Trophoblast cell (in vitro differentiated cells and primary cell): ENCODE measurements at regions not wholly inside any gene's neighbourhood (a gene's known extent, or its start where the extent isn't known, plus 50 kb on each side); places are given as distances from the start of the nearest gene placed in this dataset.

Source experiments
- DNase-seq, 2 donors: peaks; one replicate each; pipeline ENCODE4 v3.0.0-alpha.2; 2016
- H2AFZ ChIP-seq: 2 replicates; pipeline ENCODE4 v1.6.1; 2013; ENCODE audit warnings: low read length, moderate library complexity, mild to moderate bottlenecking; ENCODE audit not compliant: insufficient read depth, poor library complexity
- H2AK5ac ChIP-seq: 2 replicates; pipeline ENCODE4 v1.6.1; 2013; ENCODE audit warnings: mild to moderate bottlenecking, low read length
- H2BK120ac ChIP-seq: 2 replicates; pipeline ENCODE4 v1.6.1; 2013; ENCODE audit warnings: low read length, mild to moderate bottlenecking, moderate library complexity; ENCODE audit not compliant: insufficient read depth, poor library complexity
- H2BK12ac ChIP-seq: 2 replicates; pipeline ENCODE4 v1.6.1; 2013; ENCODE audit warnings: mild to moderate bottlenecking, low read length, moderate library complexity
- H2BK5ac ChIP-seq: 2 replicates; pipeline ENCODE4 v1.6.1; 2013; ENCODE audit warnings: low read length, low read depth, moderate library complexity, mild to moderate bottlenecking; ENCODE audit not compliant: poor library complexity
- H3K14ac ChIP-seq: 2 replicates; pipeline ENCODE4 v1.6.1; 2013; ENCODE audit warnings: mild to moderate bottlenecking, low read length
- H3K18ac ChIP-seq: 2 replicates; pipeline ENCODE4 v1.6.1; 2013; ENCODE audit warnings: mild to moderate bottlenecking, low read length
- H3K23ac ChIP-seq: 2 replicates; pipeline ENCODE4 v1.6.1; 2013; ENCODE audit warnings: low read length
- H3K27ac ChIP-seq: 2 replicates; pipeline ENCODE4 v1.5.1; 2013; ENCODE audit warnings: low read depth, mild to moderate bottlenecking, inconsistent platforms, low read length, moderate library complexity
- H3K27me3 ChIP-seq: 2 replicates; pipeline ENCODE4 v1.6.1; 2013; ENCODE audit warnings: inconsistent platforms, mild to moderate bottlenecking, low read length, moderate library complexity; ENCODE audit not compliant: insufficient read depth
- H3K36me3 ChIP-seq, 2 experiments: 1 replicate in 1 of 2; 2 replicates in 1 of 2; pipeline ENCODE4 v1.6.1; 2013; ENCODE audit warnings: low read length in 2 of 2, mild to moderate bottlenecking in 2 of 2, moderate library complexity in 1 of 2; ENCODE audit not compliant: insufficient read depth in 2 of 2, control insufficient read depth in 1 of 2
- H3K4ac ChIP-seq: 2 replicates; pipeline ENCODE4 v1.6.1; 2013; ENCODE audit warnings: low read depth, mild to moderate bottlenecking, low read length, moderate library complexity
- H3K4me1 ChIP-seq, 2 experiments: 1 replicate in 1 of 2; 2 replicates in 1 of 2; pipeline ENCODE4 v1.6.1; 2013; ENCODE audit warnings: low read length in 2 of 2, mild to moderate bottlenecking in 2 of 2, moderate library complexity in 1 of 2; ENCODE audit not compliant: insufficient read depth in 2 of 2, control insufficient read depth in 1 of 2
- H3K4me2 ChIP-seq: 2 replicates; pipeline ENCODE4 v1.6.1; 2013; ENCODE audit warnings: inconsistent platforms, mild to moderate bottlenecking, low read length, moderate library complexity
- H3K4me3 ChIP-seq: 2 replicates; pipeline ENCODE4 v1.5.1; 2013; ENCODE audit warnings: mild to moderate bottlenecking, low read depth, low read length, inconsistent platforms
- H3K79me1 ChIP-seq: one replicate; pipeline ENCODE4 v1.6.1; 2013; ENCODE audit warnings: low read length
- H3K79me2 ChIP-seq: 2 replicates; pipeline ENCODE4 v1.6.1; 2013; ENCODE audit warnings: low read length, mild to moderate bottlenecking; ENCODE audit not compliant: control insufficient read depth, insufficient read depth, poor library complexity
- H3K9ac ChIP-seq: 2 replicates; pipeline ENCODE4 v1.6.1; 2013; ENCODE audit warnings: mild to moderate bottlenecking, low read length
- H3K9me3 ChIP-seq: 2 replicates; pipeline ENCODE4 v1.6.1; 2013; ENCODE audit warnings: low read depth, mild to moderate bottlenecking, control low read depth, inconsistent platforms, low read length; ENCODE audit not compliant: insufficient read depth
- H4K12ac ChIP-seq: 2 replicates; pipeline ENCODE4 v1.6.1; 2013; ENCODE audit warnings: low read depth, mild to moderate bottlenecking, low read length, moderate library complexity
- H4K8ac ChIP-seq: 2 replicates; pipeline ENCODE4 v1.6.1; 2013; ENCODE audit warnings: low read depth, mild to moderate bottlenecking, low read length, moderate library complexity
- H4K91ac ChIP-seq: one replicate; pipeline ENCODE4 v1.6.1; 2013; ENCODE audit warnings: low read depth, mild to moderate bottlenecking, low read length, moderate library complexity
- WGBS: extraction: QIAGEN DNeasy Blood & Tissue Kit; methylation state at CpG from one replicate; pipeline ENCODE4 v1.1.7; 2013; ENCODE audit warnings: missing lambda C conversion rate; ENCODE audit not compliant: insufficient read length, insufficient coverage; ENCODE audit errors: extremely low coverage; 5-methylcytosine and 5-hydroxymethylcytosine counted together

DNA sequence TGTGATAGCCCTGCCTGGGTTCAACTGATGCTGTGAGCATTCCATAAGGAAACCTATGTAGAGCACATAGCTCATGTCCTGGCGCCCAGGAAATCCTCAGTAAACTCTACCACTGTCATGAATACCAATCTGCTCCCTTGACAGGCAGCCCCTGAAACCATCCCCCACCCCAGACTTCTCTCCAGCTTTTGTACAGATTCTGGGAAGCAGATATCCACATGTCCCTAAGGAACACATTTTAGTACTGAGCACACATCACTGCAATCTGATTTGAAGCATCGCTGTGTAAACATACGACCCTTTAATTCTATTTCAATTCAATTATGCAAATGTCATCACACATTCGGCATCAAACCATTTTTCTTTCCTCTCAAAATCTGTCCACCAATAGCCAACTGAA, 89.5 kb upstream of the FSTL4 start:
- Histone ChIP-seq H2AFZ (no peak overlapping the region), H3K14ac (no peak overlapping the region), H2BK5ac (no peak overlapping the region), H3K23ac (no peak overlapping the region), H2BK12ac (no peak overlapping the region), H4K12ac (no peak overlapping the region), H3K79me2 (peaks cover 1% of the 10 kb centered on the region), H2AK5ac (no peak overlapping the region), H3K4me3 (no peak overlapping the region), H3K9ac (no peak overlapping the region), H3K4ac (no peak overlapping the region), H3K27ac (no peak overlapping the region), H4K8ac (no peak overlapping the region), H3K36me3 (no peaks in the 10 kb centered on the region), H4K91ac (no peak overlapping the region), H3K4me2 (no peak overlapping the region), H2BK120ac (no peak overlapping the region), H3K18ac (no peak overlapping the region), H3K27me3 (no peaks in the 10 kb centered on the region), H3K9me3 (peaks cover 3% of the 10 kb centered on the region), H3K79me1 (no peaks in the 10 kb centered on the region), H3K4me1 (no peaks in the 10 kb centered on the region)
- WGBS, result 100% methylated on average over 1 of the region's 4 CpGs
- DNase-seq, result no peak

DNA sequence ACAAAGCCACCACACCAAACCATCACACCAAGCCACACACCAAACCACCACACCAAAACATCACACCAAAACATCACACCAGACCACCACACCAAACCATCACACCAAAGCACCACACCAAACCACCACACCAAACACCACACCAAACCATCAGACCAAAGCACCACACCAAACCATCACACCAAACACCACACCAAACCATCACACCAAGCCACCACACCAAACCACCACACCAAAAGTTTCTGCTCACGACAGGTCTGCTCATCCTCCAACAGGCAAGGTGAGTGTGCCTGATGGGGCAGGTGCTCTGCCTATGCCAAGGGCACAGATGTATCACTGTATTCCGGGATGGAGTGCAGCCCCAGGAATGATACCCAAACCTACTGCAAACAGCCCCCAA, 87.9 kb upstream of the FSTL4 start:
- H3K79me1 ChIP-seq, result no peaks in the 10 kb centered on the region
- H4K12ac ChIP-seq, result no peak overlapping the region
- DNase-seq, result no peak
- H3K14ac ChIP-seq, result no peak overlapping the region
- H4K91ac ChIP-seq, result no peak overlapping the region
- H4K8ac ChIP-seq, result no peak overlapping the region
- H3K9ac ChIP-seq, result no peak overlapping the region
- H2AFZ ChIP-seq, result no peak overlapping the region
- H2BK12ac ChIP-seq, result no peak overlapping the region
- H3K4me1 ChIP-seq, result no peaks in the 10 kb centered on the region
- H3K18ac ChIP-seq, result no peak overlapping the region
- H2BK5ac ChIP-seq, result no peak overlapping the region
- H3K27me3 ChIP-seq, result no peaks in the 10 kb centered on the region
- H3K27ac ChIP-seq, result no peak overlapping the region
- H3K4ac ChIP-seq, result no peak overlapping the region
- no peak overlapping the region for H3K4me2 ChIP-seq
- no peak overlapping the region for H2AK5ac ChIP-seq
- peaks cover 3% of the 10 kb centered on the region for H3K9me3 ChIP-seq
- H3K4me3 ChIP-seq, result peak overlapping the region; percentile 5
- WGBS, result no CpG with 5 or more reads among the region's 2 CpGs
- peaks cover 1% of the 10 kb centered on the region for H3K79me2 ChIP-seq
- H3K23ac ChIP-seq, result peak overlapping the region; percentile 59
- H2BK120ac ChIP-seq, result no peak overlapping the region
- no peaks in the 10 kb centered on the region for H3K36me3 ChIP-seq

DNA sequence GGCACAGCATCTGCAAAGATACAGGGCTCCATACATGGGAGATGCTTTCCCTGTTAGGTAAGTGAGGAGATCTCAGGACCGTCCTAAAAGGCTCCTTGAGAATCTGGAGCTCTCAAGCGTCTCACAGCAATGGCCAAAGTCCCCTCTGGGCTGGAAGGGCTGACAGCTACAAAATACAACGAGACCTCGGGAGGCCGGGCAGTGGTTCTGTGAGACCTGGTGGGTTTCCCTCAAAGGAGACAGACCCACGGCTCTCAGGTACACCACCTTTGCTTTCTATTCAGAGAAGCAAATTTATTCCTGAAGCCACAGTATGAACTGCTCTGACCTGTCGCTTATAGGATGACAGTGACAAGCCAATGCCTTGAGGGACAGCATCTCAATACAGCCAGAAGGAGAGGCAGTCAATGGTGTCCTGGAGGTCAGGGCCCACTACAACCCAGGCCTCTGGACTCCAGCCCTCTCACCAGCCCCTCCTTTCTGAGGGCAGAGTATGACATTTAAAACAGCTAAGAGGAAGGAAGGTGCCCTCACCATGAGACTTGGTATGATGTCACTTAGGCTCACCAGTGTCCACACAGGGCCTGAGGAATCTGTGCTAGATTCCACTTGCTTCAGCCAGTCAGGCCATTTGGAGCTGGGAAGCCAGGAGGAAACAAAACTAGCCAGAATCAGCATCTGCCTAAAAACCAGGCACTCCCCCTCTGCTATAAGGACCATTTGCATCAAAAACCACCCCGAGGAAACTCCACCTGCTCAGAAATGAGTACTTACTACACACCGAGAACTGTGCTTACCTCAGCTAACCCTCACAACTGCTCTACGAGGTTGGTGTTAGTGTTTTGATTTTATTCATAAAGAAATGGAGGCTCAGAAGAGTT, 86.5 kb upstream of the FSTL4 start:
- H3K14ac ChIP-seq, result no peak overlapping the region
- no peak overlapping the region for H3K23ac ChIP-seq
- no peaks in the 10 kb centered on the region for H3K36me3 ChIP-seq
- no peaks in the 10 kb centered on the region for H3K27me3 ChIP-seq
- WGBS, result no CpG with 5 or more reads among the region's 10 CpGs
- H4K91ac ChIP-seq, result no peak overlapping the region
- no peak overlapping the region for H3K18ac ChIP-seq
- peaks cover 3% of the 10 kb centered on the region for H3K9me3 ChIP-seq
- no peak overlapping the region for H3K9ac ChIP-seq
- no peak overlapping the region for H3K4ac ChIP-seq
- no peak overlapping the region for H2BK5ac ChIP-seq
- no peak overlapping the region for H2AFZ ChIP-seq
- H2BK120ac ChIP-seq, result no peak overlapping the region
- no peak overlapping the region for H3K4me3 ChIP-seq
- H2BK12ac ChIP-seq, result no peak overlapping the region
- no peak overlapping the region for H3K27ac ChIP-seq
- no peak for DNase-seq
- H3K79me2 ChIP-seq, result no peaks in the 10 kb centered on the region
- H2AK5ac ChIP-seq, result no peak overlapping the region
- no peak overlapping the region for H4K12ac ChIP-seq
- no peaks in the 10 kb centered on the region for H3K79me1 ChIP-seq
- H3K4me1 ChIP-seq, result no peaks in the 10 kb centered on the region
- H3K4me2 ChIP-seq, result no peak overlapping the region
- no peak overlapping the region for H4K8ac ChIP-seq

DNA sequence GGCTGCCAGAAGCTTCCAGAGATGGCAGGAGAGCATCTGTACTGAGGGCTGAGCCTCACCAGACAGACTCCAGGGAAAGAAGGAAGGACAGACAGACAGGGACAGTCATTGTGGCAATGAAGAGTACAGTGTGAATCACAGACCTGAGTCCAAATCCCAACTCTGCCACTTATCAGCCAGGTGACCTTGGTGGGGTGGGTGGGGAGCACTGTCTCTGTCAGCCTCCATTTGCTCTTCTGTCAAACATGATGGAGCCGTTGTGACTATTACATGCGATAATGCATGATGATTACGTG, 85.9 kb upstream of the FSTL4 start:
- no CpG with 5 or more reads among the region's 3 CpGs for WGBS

More for the DNA sequence above, 85.9 kb upstream of the FSTL4 start:
- H2AK5ac ChIP-seq, result no peak overlapping the region
- H3K4me2 ChIP-seq, result no peak overlapping the region
- H4K12ac ChIP-seq, result no peak overlapping the region
- H3K9ac ChIP-seq, result no peak overlapping the region
- H4K91ac ChIP-seq, result no peak overlapping the region
- H3K4ac ChIP-seq, result no peak overlapping the region
- no peak overlapping the region for H2AFZ ChIP-seq
- H3K23ac ChIP-seq, result no peak overlapping the region
- no peak overlapping the region for H3K14ac ChIP-seq
- H3K79me2 ChIP-seq, result no peaks in the 10 kb centered on the region
- no peak overlapping the region for H3K18ac ChIP-seq
- H3K9me3 ChIP-seq, result peaks cover 3% of the 10 kb centered on the region
- no peak overlapping the region for H4K8ac ChIP-seq
- H3K4me3 ChIP-seq, result no peak overlapping the region
- no peaks in the 10 kb centered on the region for H3K27me3 ChIP-seq
- no peaks in the 10 kb centered on the region for H3K4me1 ChIP-seq
- no peak overlapping the region for H3K27ac ChIP-seq
- no peaks in the 10 kb centered on the region for H3K36me3 ChIP-seq
- no peak overlapping the region for H2BK5ac ChIP-seq
- H2BK12ac ChIP-seq, result no peak overlapping the region
- no peaks in the 10 kb centered on the region for H3K79me1 ChIP-seq
- no peak for DNase-seq
- H2BK120ac ChIP-seq, result no peak overlapping the region
